ENCODE measurements at regions not wholly inside any gene's neighbourhood (a gene's known extent, or its start where the extent isn't known, plus 50 kb on each side); places are given as distances from the start of the nearest gene placed in this dataset.

GRCh38 chr5:173682313-173682712 lies 65.9 kb upstream of the BOD1 start:
- no peak for TF ChIP-seq CTCF (IDR thresholded peaks at IDR 0.05)
- no peak for TF ChIP-seq POLR2A (IDR thresholded peaks at IDR 0.05)
